ENCODE measurements at regions not wholly inside any gene's neighbourhood (a gene's known extent, or its start where the extent isn't known, plus 50 kb on each side); places are given as distances from the start of the nearest gene placed in this dataset.

- Histone ChIP-seq H2BK15ac (replicated peaks; ENCODE audit: low read depth) (no peak overlapping the region), H4K8ac (ENCODE audit: low read depth, low read length) (no peak overlapping the region), H3K79me2 (ENCODE audit: control insufficient read depth, insufficient read depth, low read length) (no peaks in the 10 kb centered on the region), H3K36me3 (ENCODE audit: control insufficient read depth, insufficient read depth, low read length) (no peaks in the 10 kb centered on the region), H3K9ac (ENCODE audit: low read length) (no peak overlapping the region), H3K27ac (ENCODE audit: low read depth, low read length) (no peak overlapping the region), H4K5ac (ENCODE audit: low read length) (no peak overlapping the region), H3K18ac (ENCODE audit: low read length) (no peak overlapping the region), H3K27me3 (ENCODE audit: insufficient read depth, low read length, poor library complexity) (no peaks in the 10 kb centered on the region), H3K4ac (ENCODE audit: low read depth, low read length) (no peak overlapping the region), H3K79me1 (ENCODE audit: low read length) (no peaks in the 10 kb centered on the region), H2BK120ac (ENCODE audit: low read depth, low read length) (no peak overlapping the region), H3K23ac (ENCODE audit: low read length) (no peak overlapping the region), H3K56ac (ENCODE audit: low read length) (no peak overlapping the region), H3K4me2 (ENCODE audit: low read length) (no peak overlapping the region), H2BK5ac (ENCODE audit: low read length) (no peak overlapping the region), H3K4me3 (ENCODE audit: low read length) (no peak overlapping the region), H2AK5ac (ENCODE audit: low read length) (no peak overlapping the region), H3K4me1 (ENCODE audit: control insufficient read depth, low read depth, low read length) (no peaks in the 10 kb centered on the region)
- DNase-seq: no peak
- WGBS (ENCODE audit: extremely low coverage, insufficient coverage, low lambda C conversion rate): no CpG with 5 or more reads among the region's 11 CpGs
Observed at GRCh38 chr2:111687911-111688310, 196.1 kb downstream of the ANAPC1 start.

DNA sequence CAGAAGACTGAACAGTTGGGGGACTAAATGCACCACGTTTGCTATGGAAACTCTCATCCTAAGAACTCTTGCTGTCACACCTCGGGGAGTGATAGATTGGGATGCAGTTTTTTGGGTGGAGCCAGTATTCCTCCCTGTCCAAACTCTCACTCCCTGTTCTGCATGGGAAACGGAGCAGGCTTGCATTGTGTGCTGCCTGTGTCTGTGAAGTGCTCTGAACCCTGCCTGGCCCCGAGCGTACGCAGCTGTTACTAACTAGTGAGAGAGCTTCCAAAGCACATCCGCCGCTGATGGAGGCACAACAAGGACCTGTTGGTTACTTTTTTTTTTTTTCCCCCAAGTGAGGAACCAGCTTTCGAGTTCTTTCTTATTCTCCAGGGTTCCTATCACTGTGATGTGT lies 195.5 kb downstream of the ANAPC1 start:
- Histone ChIP-seq H3K4me2 (ENCODE audit: low read length) (no peak overlapping the region), H4K5ac (ENCODE audit: low read length) (no peak overlapping the region), H2BK15ac (replicated peaks; ENCODE audit: low read depth) (no peak overlapping the region), H2AK5ac (ENCODE audit: low read length) (no peak overlapping the region), H2BK120ac (ENCODE audit: low read depth, low read length) (no peak overlapping the region), H3K56ac (ENCODE audit: low read length) (no peak overlapping the region), H3K27ac (ENCODE audit: low read depth, low read length) (no peak overlapping the region), H3K27me3 (ENCODE audit: insufficient read depth, low read length, poor library complexity) (no peaks in the 10 kb centered on the region), H3K4me1 (ENCODE audit: control insufficient read depth, low read depth, low read length) (no peaks in the 10 kb centered on the region), H3K79me1 (ENCODE audit: low read length) (no peaks in the 10 kb centered on the region), H3K4ac (ENCODE audit: low read depth, low read length) (no peak overlapping the region), H3K18ac (ENCODE audit: low read length) (no peak overlapping the region), H4K8ac (ENCODE audit: low read depth, low read length) (no peak overlapping the region), H3K4me3 (ENCODE audit: low read length) (no peak overlapping the region), H3K79me2 (ENCODE audit: control insufficient read depth, insufficient read depth, low read length) (no peaks in the 10 kb centered on the region), H3K9ac (ENCODE audit: low read length) (no peak overlapping the region), H3K23ac (ENCODE audit: low read length) (no peak overlapping the region), H3K36me3 (ENCODE audit: control insufficient read depth, insufficient read depth, low read length) (no peaks in the 10 kb centered on the region), H2BK5ac (ENCODE audit: low read length) (no peak overlapping the region)
- no CpG with 5 or more reads among the region's 9 CpGs for WGBS (ENCODE audit: extremely low coverage, insufficient coverage, low lambda C conversion rate)
- no peak for DNase-seq

GRCh38 chr2:111689174-111689573 lies 194.8 kb downstream of the ANAPC1 start:
- H2BK5ac ChIP-seq (ENCODE audit: low read length): no peak overlapping the region
- no peak for DNase-seq
- no peaks in the 10 kb centered on the region for H3K36me3 ChIP-seq (ENCODE audit: control insufficient read depth, insufficient read depth, low read length)

GRCh38 chr2:111689941-111690340 lies 194.1 kb downstream of the ANAPC1 start:
- Histone ChIP-seq H3K36me3 (ENCODE audit: control insufficient read depth, insufficient read depth, low read length) (no peaks in the 10 kb centered on the region), H3K4me1 (ENCODE audit: control insufficient read depth, low read depth, low read length) (no peaks in the 10 kb centered on the region), H3K18ac (ENCODE audit: low read length) (no peak overlapping the region), H3K79me2 (ENCODE audit: control insufficient read depth, insufficient read depth, low read length) (no peaks in the 10 kb centered on the region), H3K27ac (ENCODE audit: low read depth, low read length) (no peak overlapping the region), H3K27me3 (ENCODE audit: insufficient read depth, low read length, poor library complexity) (no peaks in the 10 kb centered on the region), H3K56ac (ENCODE audit: low read length) (no peak overlapping the region), H3K23ac (ENCODE audit: low read length) (no peak overlapping the region), H3K4me3 (ENCODE audit: low read length) (no peak overlapping the region), H2BK5ac (ENCODE audit: low read length) (no peak overlapping the region), H3K4me2 (ENCODE audit: low read length) (no peak overlapping the region), H4K8ac (ENCODE audit: low read depth, low read length) (no peak overlapping the region), H3K79me1 (ENCODE audit: low read length) (no peaks in the 10 kb centered on the region), H2BK120ac (ENCODE audit: low read depth, low read length) (no peak overlapping the region), H2BK15ac (replicated peaks; ENCODE audit: low read depth) (no peak overlapping the region), H4K5ac (ENCODE audit: low read length) (no peak overlapping the region), H2AK5ac (ENCODE audit: low read length) (no peak overlapping the region), H3K9ac (ENCODE audit: low read length) (no peak overlapping the region), H3K4ac (ENCODE audit: low read depth, low read length) (no peak overlapping the region)
- WGBS (ENCODE audit: extremely low coverage, insufficient coverage, low lambda C conversion rate): no CpG with 5 or more reads among the region's 5 CpGs
- no peak for DNase-seq

More at GRCh38 chr2:111689174-111689573, 194.8 kb downstream of the ANAPC1 start:
- no peak overlapping the region for H3K56ac ChIP-seq (ENCODE audit: low read length)
- no peak overlapping the region for H3K4me3 ChIP-seq (ENCODE audit: low read length)
- no peaks in the 10 kb centered on the region for H3K4me1 ChIP-seq (ENCODE audit: control insufficient read depth, low read depth, low read length)
- H2BK120ac ChIP-seq (ENCODE audit: low read depth, low read length): no peak overlapping the region
- no peak overlapping the region for H3K18ac ChIP-seq (ENCODE audit: low read length)
- no peaks in the 10 kb centered on the region for H3K79me2 ChIP-seq (ENCODE audit: control insufficient read depth, insufficient read depth, low read length)
- H3K9ac ChIP-seq (ENCODE audit: low read length): no peak overlapping the region
- H3K4ac ChIP-seq (ENCODE audit: low read depth, low read length): no peak overlapping the region
- H3K27me3 ChIP-seq (ENCODE audit: insufficient read depth, low read length, poor library complexity): no peaks in the 10 kb centered on the region
- no peak overlapping the region for H3K23ac ChIP-seq (ENCODE audit: low read length)
- no peak overlapping the region for H4K5ac ChIP-seq (ENCODE audit: low read length)
- no peak overlapping the region for H2BK15ac ChIP-seq (replicated peaks; ENCODE audit: low read depth)
- no peaks in the 10 kb centered on the region for H3K79me1 ChIP-seq (ENCODE audit: low read length)
- no peak overlapping the region for H3K4me2 ChIP-seq (ENCODE audit: low read length)
- H2AK5ac ChIP-seq (ENCODE audit: low read length): no peak overlapping the region
- H4K8ac ChIP-seq (ENCODE audit: low read depth, low read length): no peak overlapping the region
- no peak overlapping the region for H3K27ac ChIP-seq (ENCODE audit: low read depth, low read length)

DNA sequence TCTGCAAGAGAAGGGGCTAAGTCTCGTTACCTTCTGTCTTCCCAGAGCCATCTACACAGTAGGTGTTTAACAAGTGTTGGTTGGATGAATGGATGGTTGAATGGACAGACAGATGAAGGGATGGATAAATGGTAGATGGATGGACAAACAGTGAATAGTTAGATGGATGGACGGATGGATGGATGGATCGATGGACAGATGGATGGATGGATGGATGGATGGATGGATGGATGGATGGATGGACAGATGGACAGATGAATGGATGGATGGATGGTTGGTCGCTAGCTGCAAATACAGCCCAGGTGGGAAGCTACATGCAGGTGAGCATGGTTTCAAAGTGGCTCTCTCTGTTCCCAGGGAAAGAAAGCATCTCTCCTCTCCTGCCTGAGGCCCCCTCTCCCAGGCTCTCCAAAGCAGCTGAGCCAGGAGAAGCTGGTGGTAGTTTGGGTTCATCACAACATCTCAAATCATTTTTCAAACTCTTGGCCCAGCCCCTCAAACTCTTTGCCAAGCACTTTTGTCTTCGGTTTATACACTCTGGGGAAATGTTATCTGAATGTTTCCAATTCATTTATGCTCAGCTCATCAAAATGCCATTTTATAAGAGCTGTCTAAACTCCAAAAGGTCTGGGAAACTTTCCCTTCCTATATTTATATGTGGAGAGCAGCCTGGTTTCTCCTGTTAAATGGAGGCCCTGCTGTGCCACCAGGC lies 192.7 kb downstream of the ANAPC1 start:
- Histone ChIP-seq H2BK120ac (ENCODE audit: low read depth, low read length) (no peak overlapping the region), H2BK15ac (replicated peaks; ENCODE audit: low read depth) (no peak overlapping the region), H2AK5ac (ENCODE audit: low read length) (no peak overlapping the region), H3K27me3 (ENCODE audit: insufficient read depth, low read length, poor library complexity) (no peaks in the 10 kb centered on the region), H3K56ac (ENCODE audit: low read length) (no peak overlapping the region), H3K4me3 (ENCODE audit: low read length) (no peak overlapping the region), H3K4ac (ENCODE audit: low read depth, low read length) (no peak overlapping the region), H4K8ac (ENCODE audit: low read depth, low read length) (no peak overlapping the region), H2BK5ac (ENCODE audit: low read length) (no peak overlapping the region), H3K79me1 (ENCODE audit: low read length) (no peaks in the 10 kb centered on the region), H3K27ac (ENCODE audit: low read depth, low read length) (no peak overlapping the region), H3K4me2 (ENCODE audit: low read length) (no peak overlapping the region), H3K18ac (ENCODE audit: low read length) (no peak overlapping the region), H3K36me3 (ENCODE audit: control insufficient read depth, insufficient read depth, low read length) (no peaks in the 10 kb centered on the region), H3K9ac (ENCODE audit: low read length) (no peak overlapping the region), H3K23ac (ENCODE audit: low read length) (no peak overlapping the region), H3K4me1 (ENCODE audit: control insufficient read depth, low read depth, low read length) (no peaks in the 10 kb centered on the region), H4K5ac (ENCODE audit: low read length) (no peak overlapping the region), H3K79me2 (ENCODE audit: control insufficient read depth, insufficient read depth, low read length) (no peaks in the 10 kb centered on the region)
- no peak for DNase-seq
- no CpG with 5 or more reads among the region's 5 CpGs for WGBS (ENCODE audit: extremely low coverage, insufficient coverage, low lambda C conversion rate)

DNA sequence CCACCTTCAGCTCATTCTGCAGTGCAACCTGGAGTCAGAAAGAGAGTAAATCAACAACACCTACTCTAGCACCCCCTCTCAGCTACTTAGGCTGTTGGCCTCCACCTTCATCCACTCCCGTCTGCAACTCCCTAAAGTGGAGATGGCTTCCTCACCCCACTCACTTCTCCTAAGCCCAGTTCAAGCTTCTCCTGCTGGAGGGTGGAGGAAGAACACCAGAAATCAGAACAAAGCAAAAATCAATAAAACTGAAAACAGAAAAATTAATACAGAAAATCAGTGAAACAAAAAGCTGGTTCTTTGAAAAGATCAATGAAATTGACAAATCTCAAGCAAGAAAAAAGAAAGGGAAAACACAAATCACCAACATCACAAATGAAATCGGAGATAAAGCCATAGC lies 191.7 kb downstream of the ANAPC1 start:
- H3K27me3 ChIP-seq (ENCODE audit: insufficient read depth, low read length, poor library complexity): no peaks in the 10 kb centered on the region
- no peaks in the 10 kb centered on the region for H3K36me3 ChIP-seq (ENCODE audit: control insufficient read depth, insufficient read depth, low read length)
- no peak overlapping the region for H2AK5ac ChIP-seq (ENCODE audit: low read length)
- H3K79me1 ChIP-seq (ENCODE audit: low read length): no peaks in the 10 kb centered on the region
- no CpG with 5 or more reads among the region's 2 CpGs for WGBS (ENCODE audit: extremely low coverage, insufficient coverage, low lambda C conversion rate)
- H2BK15ac ChIP-seq (replicated peaks; ENCODE audit: low read depth): no peak overlapping the region
- no peak overlapping the region for H4K5ac ChIP-seq (ENCODE audit: low read length)
- H3K23ac ChIP-seq (ENCODE audit: low read length): no peak overlapping the region
- no peak overlapping the region for H3K18ac ChIP-seq (ENCODE audit: low read length)
- H3K27ac ChIP-seq (ENCODE audit: low read depth, low read length): no peak overlapping the region
- no peak overlapping the region for H3K4me2 ChIP-seq (ENCODE audit: low read length)
- H3K79me2 ChIP-seq (ENCODE audit: control insufficient read depth, insufficient read depth, low read length): no peaks in the 10 kb centered on the region
- H2BK120ac ChIP-seq (ENCODE audit: low read depth, low read length): no peak overlapping the region
- H3K4ac ChIP-seq (ENCODE audit: low read depth, low read length): no peak overlapping the region
- no peak for DNase-seq
- H3K4me1 ChIP-seq (ENCODE audit: control insufficient read depth, low read depth, low read length): no peaks in the 10 kb centered on the region
- H3K9ac ChIP-seq (ENCODE audit: low read length): no peak overlapping the region
- no peak overlapping the region for H2BK5ac ChIP-seq (ENCODE audit: low read length)
- no peak overlapping the region for H3K4me3 ChIP-seq (ENCODE audit: low read length)
- no peak overlapping the region for H3K56ac ChIP-seq (ENCODE audit: low read length)
- no peak overlapping the region for H4K8ac ChIP-seq (ENCODE audit: low read depth, low read length)
